Naive B cell (primary cell): ENCODE measurements at regions not wholly inside any gene's neighbourhood (a gene's known extent, or its start where the extent isn't known, plus 50 kb on each side); places are given as distances from the start of the nearest gene placed in this dataset.

Experiments used
- ATAC-seq, 2 donors: fragments of 150-1000 bp; cut with Tn5 transposase; 2 replicates each; pipeline ENCODE4 v1.10.0; 2021; ENCODE audit warnings: low read depth in 2 of 2, mild to moderate bottlenecking in 2 of 2, moderate library complexity in 2 of 2
- DNase-seq: peaks from one replicate; pipeline ENCODE4 v3.0.0; 2022
- H3K27ac Mint-ChIP-seq, 6 donors: one replicate each; pipeline ENCODE4 v1.8.0; 2020 to 2022; ENCODE audit warnings: mild to moderate bottlenecking in 6 of 6, mixed read lengths in 6 of 6, moderate library complexity in 5 of 6, inconsistent platforms in 2 of 6
- H3K27me3 Mint-ChIP-seq, 3 donors: one replicate each; pipeline ENCODE4 v1.8.0; 2021 to 2022; ENCODE audit warnings: mixed read lengths in 3 of 3, mild to moderate bottlenecking in 1 of 3
- H3K36me3 Mint-ChIP-seq, 2 donors: one replicate each; pipeline ENCODE4 v1.8.0; 2020 to 2022; ENCODE audit warnings: mixed read lengths in 2 of 2, inconsistent platforms in 1 of 2, mild to moderate bottlenecking in 1 of 2
- H3K4me1 Mint-ChIP-seq, 3 donors: one replicate each; pipeline ENCODE4 v1.8.0; 2020 to 2022; ENCODE audit warnings: mixed read lengths in 3 of 3, inconsistent platforms in 1 of 3, mild to moderate bottlenecking in 1 of 3, moderate library complexity in 1 of 3
- H3K4me3 Mint-ChIP-seq, 8 donors: one replicate each; pipeline ENCODE4 v1.8.0; 2020 to 2022; ENCODE audit warnings: mild to moderate bottlenecking in 8 of 8, mixed read lengths in 8 of 8, moderate library complexity in 8 of 8, inconsistent platforms in 2 of 8
- H3K9me3 Mint-ChIP-seq, 7 donors: one replicate each; pipeline ENCODE4 v1.8.0; 2020 to 2022; ENCODE audit warnings: mixed read lengths in 7 of 7, mild to moderate bottlenecking in 5 of 7, inconsistent platforms in 2 of 7, moderate library complexity in 1 of 7

DNA sequence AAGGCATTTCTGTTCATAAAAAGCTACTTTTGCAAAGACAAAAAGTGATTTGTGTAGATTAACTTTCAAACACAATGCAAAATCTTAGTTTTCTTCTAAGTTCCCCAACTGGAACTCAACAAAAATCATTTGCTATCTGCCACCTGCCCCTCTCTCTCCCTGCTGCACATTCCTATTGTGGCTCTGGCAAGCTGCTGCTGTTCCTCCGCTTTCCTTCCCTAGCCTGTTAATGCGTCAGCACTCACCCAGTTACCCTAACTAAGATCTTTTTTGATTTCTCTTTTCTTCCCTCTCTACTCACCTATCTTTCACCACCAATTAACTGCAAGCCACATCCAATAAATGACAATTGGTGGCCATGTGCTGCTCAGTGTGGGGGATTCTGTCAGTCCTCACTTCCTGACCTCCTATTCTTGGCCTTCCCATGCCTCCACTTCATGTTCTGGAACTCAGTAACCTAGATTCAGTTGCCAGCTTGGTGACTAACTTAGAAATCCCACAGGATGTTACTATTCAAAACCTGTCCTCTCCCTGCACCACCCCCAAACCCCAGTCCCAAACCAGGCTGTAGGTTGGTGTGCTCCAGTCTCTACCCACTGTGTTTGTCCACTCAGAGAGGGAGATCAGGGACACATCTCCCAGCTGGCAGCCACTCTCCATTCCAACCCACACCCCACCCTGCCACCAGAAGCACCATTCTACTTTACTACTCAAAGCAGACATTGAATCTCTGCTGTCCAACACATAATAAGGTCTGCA, 140.2 kb upstream of the CTTNBP2 start:
- H3K27ac Mint-ChIP-seq, result peak overlapping the region in 1 of 6 donors; percentile 17
- peaks cover 6 to 16% (median 11%) of the 10 kb centered on the region in 7 donors for H3K9me3 Mint-ChIP-seq
- no peak for DNase-seq
- H3K4me1 Mint-ChIP-seq, result no peaks in the 10 kb centered on the region
- H3K4me3 Mint-ChIP-seq, result no peak overlapping the region
- ATAC-seq, result no peak
- H3K36me3 Mint-ChIP-seq, result no peaks in the 10 kb centered on the region
- no peaks in the 10 kb centered on the region for H3K27me3 Mint-ChIP-seq

DNA sequence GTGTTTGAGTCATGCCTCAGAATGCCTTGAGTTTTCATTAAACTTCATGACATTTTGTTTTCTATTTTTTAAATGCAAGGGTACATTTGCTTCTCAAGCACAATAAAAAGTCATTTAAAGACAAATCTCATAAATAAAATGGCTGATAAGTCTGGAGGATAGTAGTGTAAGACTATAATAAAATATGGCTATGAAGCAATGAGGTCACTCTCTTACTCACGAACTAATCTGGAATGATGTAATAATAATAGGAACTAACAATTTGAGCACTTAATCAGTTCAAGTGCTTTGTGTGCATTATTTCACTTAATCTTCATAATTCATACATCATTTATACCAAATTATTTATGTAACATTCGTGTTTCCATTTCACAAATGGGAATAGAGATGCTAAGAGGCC, 149.3 kb upstream of the CTTNBP2 start:
- H3K9me3 Mint-ChIP-seq, result peaks cover 2 to 24% (median 10%) of the 10 kb centered on the region in 7 donors
- no peak for ATAC-seq
- H3K36me3 Mint-ChIP-seq, result no peaks in the 10 kb centered on the region
- no peak overlapping the region for H3K4me3 Mint-ChIP-seq
- DNase-seq, result no peak
- H3K27ac Mint-ChIP-seq, result no peak overlapping the region
- no peaks in the 10 kb centered on the region for H3K4me1 Mint-ChIP-seq
- no peaks in the 10 kb centered on the region for H3K27me3 Mint-ChIP-seq

DNA sequence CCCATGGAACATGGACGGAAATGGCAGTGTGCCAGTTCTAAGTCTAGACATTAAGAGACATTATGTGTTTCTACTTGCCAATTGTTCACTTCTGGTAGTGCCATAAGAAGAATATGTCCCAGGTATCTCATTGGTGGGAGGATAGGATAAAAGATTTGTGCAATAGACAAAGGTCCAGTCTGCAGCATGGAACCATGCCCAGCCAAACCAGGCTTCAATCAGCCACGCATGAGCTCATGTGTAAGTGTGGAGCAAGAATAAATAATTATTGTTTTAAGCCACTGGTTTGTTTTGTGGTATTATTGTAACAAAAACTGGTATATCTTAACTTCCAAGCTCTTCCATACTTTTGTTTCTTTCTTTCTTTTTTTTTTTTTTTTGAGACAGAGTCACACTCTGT, 153.6 kb upstream of the CTTNBP2 start:
- Mint-ChIP-seq H3K36me3 (no peaks in the 10 kb centered on the region), H3K4me3 (no peak overlapping the region), H3K4me1 (no peaks in the 10 kb centered on the region), H3K27ac (no peak overlapping the region), H3K27me3 (no peaks in the 10 kb centered on the region), H3K9me3 (peaks cover 0 to 7% (median 0%) of the 10 kb centered on the region in 7 donors)
- no peak for ATAC-seq
- DNase-seq, result no peak

DNA sequence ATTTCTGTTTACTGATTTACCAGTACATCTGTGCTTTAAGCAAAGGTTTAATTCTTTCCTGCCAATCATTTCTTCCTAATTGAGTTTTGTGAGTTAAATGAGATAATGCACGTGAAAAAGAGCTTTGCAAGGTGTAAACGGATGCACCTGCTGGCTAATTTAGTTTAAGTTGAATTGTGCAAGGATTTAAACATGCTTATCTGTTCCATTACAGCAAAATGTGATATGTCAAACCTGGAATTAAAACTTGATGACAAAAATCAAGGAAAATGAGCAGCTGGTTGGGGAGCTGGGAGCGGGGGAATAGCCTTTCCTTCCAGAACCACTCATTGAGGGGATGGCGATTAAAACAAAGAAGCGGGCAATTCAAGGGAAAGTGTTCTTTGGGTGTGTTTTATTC, 155.0 kb upstream of the CTTNBP2 start:
- Mint-ChIP-seq H3K27me3 (no peaks in the 10 kb centered on the region), H3K4me1 (no peaks in the 10 kb centered on the region), H3K9me3 (peaks cover 0 to 7% (median 0%) of the 10 kb centered on the region in 7 donors), H3K36me3 (no peaks in the 10 kb centered on the region), H3K4me3 (no peak overlapping the region), H3K27ac (no peak overlapping the region)
- DNase-seq (no peak), ATAC-seq (no peak)

DNA sequence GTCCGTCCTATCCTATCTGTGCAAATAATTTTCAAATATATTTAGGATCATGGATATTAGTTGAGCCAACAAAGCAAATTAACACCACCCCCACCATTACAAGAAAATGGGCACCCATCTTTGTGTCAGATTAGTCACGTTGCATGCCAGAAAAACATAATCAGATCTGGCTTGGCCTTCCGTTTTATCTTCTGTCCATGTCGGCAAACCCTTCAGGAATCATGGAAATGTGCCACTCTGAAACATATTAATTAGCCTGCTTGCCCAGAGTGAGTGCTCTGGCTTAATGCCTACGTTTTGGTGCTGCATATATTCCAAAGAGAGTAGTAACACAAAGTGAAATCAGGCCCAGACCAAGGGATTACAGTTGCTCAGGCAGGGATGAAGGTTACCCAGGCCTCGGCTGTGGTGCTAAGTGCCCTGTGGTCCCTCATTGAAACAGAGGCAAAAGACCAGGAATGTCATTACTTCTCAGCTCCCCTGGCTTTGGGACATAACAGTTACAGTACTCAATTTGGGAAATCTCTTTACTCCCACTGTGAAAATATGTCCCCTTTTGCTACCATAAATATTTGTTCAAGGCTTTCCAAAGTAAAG, 154.0 kb upstream of the LSM8 start:
- Mint-ChIP-seq H3K4me1 (no peaks in the 10 kb centered on the region), H3K27me3 (peaks cover 0 to 4% (median 0%) of the 10 kb centered on the region in 3 donors)

DNA sequence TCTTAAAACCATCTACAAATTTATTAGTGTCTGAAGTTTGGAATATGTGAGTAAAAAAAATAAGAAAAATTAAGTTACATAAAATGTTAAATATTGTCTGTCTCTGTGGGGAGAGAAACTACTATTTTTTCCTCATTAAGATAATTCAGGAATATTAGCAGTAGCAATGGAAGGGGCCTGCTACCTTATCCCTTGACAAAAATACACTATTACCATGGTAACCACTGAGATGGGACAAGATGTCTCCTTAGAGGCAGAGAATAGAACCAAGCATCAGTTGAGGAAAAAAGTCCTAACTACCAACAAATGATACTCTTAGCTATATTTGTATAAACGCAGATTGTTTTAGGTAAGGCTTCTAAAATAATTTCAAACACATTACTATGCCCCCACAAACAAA, 150.7 kb upstream of the LSM8 start:
- Mint-ChIP-seq H3K4me3 (no peak overlapping the region), H3K27ac (no peak overlapping the region), H3K36me3 (no peaks in the 10 kb centered on the region), H3K27me3 (peaks cover 0 to 4% (median 0%) of the 10 kb centered on the region in 3 donors), H3K9me3 (peaks cover 0 to 2% (median 0%) of the 10 kb centered on the region in 7 donors), H3K4me1 (no peaks in the 10 kb centered on the region)
- DNase-seq (no peak), ATAC-seq (no peak)

More for the DNA sequence above, 154.0 kb upstream of the LSM8 start:
- ATAC-seq (no peak), DNase-seq (no peak)
- Mint-ChIP-seq H3K4me3 (no peak overlapping the region), H3K36me3 (no peaks in the 10 kb centered on the region), H3K9me3 (peaks cover 0 to 7% (median 0%) of the 10 kb centered on the region in 7 donors), H3K27ac (no peak overlapping the region)

DNA sequence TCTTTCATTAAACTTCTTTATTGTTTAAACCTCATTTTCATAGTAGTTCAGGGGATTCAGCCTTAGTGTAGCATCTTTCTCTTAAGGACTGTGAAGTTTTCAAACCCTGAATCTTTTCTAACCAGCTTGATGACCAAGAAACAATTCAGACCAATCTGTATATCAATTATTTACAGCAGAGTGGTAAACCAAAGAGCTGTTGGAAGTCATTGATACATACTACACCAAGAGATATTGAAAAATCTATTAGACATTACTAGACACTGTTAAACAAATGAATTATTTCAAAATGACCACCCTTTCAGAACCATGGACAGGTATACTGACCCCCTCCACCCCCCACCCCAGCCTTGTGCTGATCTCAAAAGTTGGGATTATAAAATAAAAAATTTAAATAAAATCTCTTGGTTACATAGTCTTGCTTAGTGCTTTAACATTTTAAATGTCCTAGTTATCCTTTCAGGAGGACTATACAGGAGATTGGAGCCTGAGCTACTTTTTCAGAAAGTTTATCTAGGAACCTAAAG, 143.9 kb upstream of the LSM8 start:
- H3K9me3 Mint-ChIP-seq, result peaks cover 0 to 8% (median 0%) of the 10 kb centered on the region in 7 donors
- no peak overlapping the region for H3K4me3 Mint-ChIP-seq
- ATAC-seq, result no peak
- H3K27ac Mint-ChIP-seq, result no peak overlapping the region
- no peak for DNase-seq
- no peaks in the 10 kb centered on the region for H3K36me3 Mint-ChIP-seq
- no peaks in the 10 kb centered on the region for H3K4me1 Mint-ChIP-seq
- no peaks in the 10 kb centered on the region for H3K27me3 Mint-ChIP-seq

DNA sequence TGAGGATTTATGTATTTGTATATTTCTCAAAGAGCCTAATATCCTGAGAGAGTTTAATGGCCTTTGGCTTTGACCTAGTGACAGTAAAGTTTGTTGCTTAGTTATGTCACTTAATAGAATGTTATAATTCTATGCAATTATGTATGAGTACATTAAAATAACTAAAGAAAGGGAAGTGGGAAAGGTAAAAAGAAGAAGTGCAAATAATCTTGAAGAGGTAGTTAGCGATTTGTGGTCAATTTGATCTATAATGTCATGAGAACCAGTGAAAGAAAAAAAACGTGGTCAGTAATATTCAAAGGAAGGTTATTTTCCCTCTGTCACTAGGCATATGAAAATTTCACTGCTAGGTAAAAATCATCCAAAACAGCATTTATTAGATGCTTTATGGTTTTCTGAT, 143.4 kb upstream of the LSM8 start:
- Mint-ChIP-seq H3K27ac (no peak overlapping the region), H3K27me3 (no peaks in the 10 kb centered on the region), H3K4me3 (no peak overlapping the region)

GRCh38 chr7:118041251-118041878, 142.6 kb upstream of the LSM8 start:
- no peaks in the 10 kb centered on the region for H3K36me3 Mint-ChIP-seq
- no peak overlapping the region for H3K27ac Mint-ChIP-seq
- no peak overlapping the region for H3K4me3 Mint-ChIP-seq
- H3K27me3 Mint-ChIP-seq, result no peaks in the 10 kb centered on the region
- no peaks in the 10 kb centered on the region for H3K4me1 Mint-ChIP-seq
- ATAC-seq (no peak), DNase-seq (no peak)
- peaks cover 0 to 8% (median 0%) of the 10 kb centered on the region in 7 donors for H3K9me3 Mint-ChIP-seq

More for the DNA sequence above, 143.4 kb upstream of the LSM8 start:
- ATAC-seq, result no peak
- no peaks in the 10 kb centered on the region for H3K36me3 Mint-ChIP-seq
- peaks cover 0 to 8% (median 0%) of the 10 kb centered on the region in 7 donors for H3K9me3 Mint-ChIP-seq
- H3K4me1 Mint-ChIP-seq, result no peaks in the 10 kb centered on the region
- DNase-seq, result no peak

- Mint-ChIP-seq H3K36me3 (no peaks in the 10 kb centered on the region), H3K4me3 (no peak overlapping the region), H3K27me3 (no peaks in the 10 kb centered on the region), H3K4me1 (no peaks in the 10 kb centered on the region), H3K9me3 (peaks cover 0 to 6% (median 0%) of the 10 kb centered on the region in 7 donors), H3K27ac (no peak overlapping the region)
- ATAC-seq (no peak), DNase-seq (no peak)
These were observed 138.3 kb upstream of the LSM8 start for GRCh38 chr7:118045629-118046028.

DNA sequence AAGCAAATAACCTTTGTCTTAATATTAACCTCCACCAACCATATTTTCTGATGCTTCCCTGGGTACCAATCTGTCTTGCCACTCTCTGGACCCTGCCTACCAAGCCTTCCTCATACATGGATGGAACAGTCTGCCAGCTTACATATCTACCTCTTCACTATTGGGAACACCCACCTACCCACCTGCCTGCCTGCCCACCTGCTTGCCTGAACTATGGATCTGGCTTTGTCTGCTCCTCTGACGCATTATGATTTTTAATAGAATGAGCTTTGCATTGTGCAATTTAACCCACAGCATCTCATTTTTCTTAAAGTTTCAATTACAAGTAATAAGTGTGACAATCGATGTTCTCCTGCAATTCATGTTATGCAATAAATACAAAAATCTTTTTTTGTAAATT, 137.9 kb upstream of the LSM8 start:
- Mint-ChIP-seq H3K27me3 (no peaks in the 10 kb centered on the region), H3K36me3 (no peaks in the 10 kb centered on the region), H3K4me3 (no peak overlapping the region), H3K9me3 (peaks cover 0 to 6% (median 0%) of the 10 kb centered on the region in 7 donors), H3K27ac (no peak overlapping the region), H3K4me1 (no peaks in the 10 kb centered on the region)
- no peak for ATAC-seq
- no peak for DNase-seq

- Mint-ChIP-seq H3K27me3 (peaks cover 0 to 2% (median 0%) of the 10 kb centered on the region in 3 donors), H3K9me3 (peaks cover 0 to 2% (median 0%) of the 10 kb centered on the region in 7 donors), H3K27ac (no peak overlapping the region), H3K36me3 (no peaks in the 10 kb centered on the region), H3K4me1 (no peaks in the 10 kb centered on the region), H3K4me3 (no peak overlapping the region)
- DNase-seq (no peak), ATAC-seq (no peak)
These were observed 137.2 kb upstream of the LSM8 start for GRCh38 chr7:118046801-118047200.

GRCh38 chr7:118052336-118052735, 131.6 kb upstream of the LSM8 start:
- Mint-ChIP-seq H3K36me3 (no peaks in the 10 kb centered on the region), H3K4me1 (no peaks in the 10 kb centered on the region), H3K9me3 (peaks cover 0 to 5% (median 0%) of the 10 kb centered on the region in 7 donors), H3K4me3 (no peak overlapping the region), H3K27me3 (peaks cover 0 to 3% (median 0%) of the 10 kb centered on the region in 3 donors), H3K27ac (no peak overlapping the region)
- DNase-seq (no peak), ATAC-seq (no peak)

DNA sequence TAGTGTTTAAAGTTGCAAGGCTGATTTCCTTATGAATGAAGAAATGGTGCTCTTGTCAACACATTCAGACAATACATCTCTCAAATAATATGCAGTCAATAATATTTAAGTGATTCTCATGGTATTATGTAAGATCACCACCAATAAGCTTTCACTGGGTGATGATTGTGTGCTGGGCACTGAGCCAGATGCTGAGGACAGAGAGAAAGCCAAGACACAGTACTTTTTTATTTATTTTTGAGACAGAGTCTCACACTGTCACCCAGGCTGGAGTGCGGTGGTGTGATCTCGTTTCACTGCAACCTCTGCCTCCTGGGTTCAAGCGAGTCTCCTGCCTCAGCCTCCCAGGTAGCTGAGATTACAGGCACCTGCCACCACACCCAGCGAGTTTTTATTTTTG, 130.6 kb upstream of the LSM8 start:
- H3K27me3 Mint-ChIP-seq, result peaks cover 0 to 3% (median 0%) of the 10 kb centered on the region in 3 donors
- H3K4me3 Mint-ChIP-seq, result no peak overlapping the region
- no peak for ATAC-seq
- peaks cover 0 to 5% (median 0%) of the 10 kb centered on the region in 7 donors for H3K9me3 Mint-ChIP-seq
- no peaks in the 10 kb centered on the region for H3K36me3 Mint-ChIP-seq
- no peaks in the 10 kb centered on the region for H3K4me1 Mint-ChIP-seq
- H3K27ac Mint-ChIP-seq, result no peak overlapping the region
- DNase-seq, result no peak
